Tibial nerve (tissue), 3 donors: ENCODE measurements at regions not wholly inside any gene's neighbourhood (a gene's known extent, or its start where the extent isn't known, plus 50 kb on each side); places are given as distances from the start of the nearest gene placed in this dataset.

ENCODE experiments used
- POLR2A ChIP-seq, 2 donors: fragments of 450-650 bp; IDR thresholded peaks; one replicate each; pipeline ENCODE4 v1.6.1; 2017; ENCODE audit warnings: antibody characterized with exemption in 2 of 2, mild to moderate bottlenecking in 2 of 2, moderate library complexity in 2 of 2
- TF ChIP-seq, protein P1 (sequence below), 5 experiments: fragments of 200-600 bp in 3 of 5; fragments of 450-650 bp in 2 of 5; sonication (generic) in 3 of 5; IDR thresholded peaks; one replicate each; pipeline ENCODE4 v1.5.1; 2016 to 2019; ENCODE audit warnings: antibody characterized with exemption in 5 of 5, mild to moderate bottlenecking in 3 of 5, moderate library complexity in 2 of 5

DNA sequence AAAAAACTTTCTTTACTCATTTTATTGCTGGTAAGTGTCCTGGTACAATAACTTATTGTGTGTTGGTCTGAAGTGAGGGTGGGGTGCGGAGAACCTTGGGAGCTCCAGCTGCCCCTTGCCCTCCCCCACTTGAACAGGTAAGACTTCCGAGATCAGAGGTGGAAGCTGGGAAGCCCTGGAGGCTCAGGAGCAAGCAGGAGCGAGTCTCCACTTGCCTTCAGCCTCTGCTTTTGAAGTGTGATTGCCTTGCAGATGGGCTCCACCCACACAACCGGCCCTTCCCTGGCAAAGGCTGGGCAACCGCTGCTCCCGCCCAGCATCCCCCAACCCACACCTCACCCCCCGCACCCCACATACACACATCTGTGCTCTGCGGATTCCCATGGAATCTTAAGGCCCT lies 179.6 kb downstream of the TFAP2C start:
- TF ChIP-seq, protein P1, sequence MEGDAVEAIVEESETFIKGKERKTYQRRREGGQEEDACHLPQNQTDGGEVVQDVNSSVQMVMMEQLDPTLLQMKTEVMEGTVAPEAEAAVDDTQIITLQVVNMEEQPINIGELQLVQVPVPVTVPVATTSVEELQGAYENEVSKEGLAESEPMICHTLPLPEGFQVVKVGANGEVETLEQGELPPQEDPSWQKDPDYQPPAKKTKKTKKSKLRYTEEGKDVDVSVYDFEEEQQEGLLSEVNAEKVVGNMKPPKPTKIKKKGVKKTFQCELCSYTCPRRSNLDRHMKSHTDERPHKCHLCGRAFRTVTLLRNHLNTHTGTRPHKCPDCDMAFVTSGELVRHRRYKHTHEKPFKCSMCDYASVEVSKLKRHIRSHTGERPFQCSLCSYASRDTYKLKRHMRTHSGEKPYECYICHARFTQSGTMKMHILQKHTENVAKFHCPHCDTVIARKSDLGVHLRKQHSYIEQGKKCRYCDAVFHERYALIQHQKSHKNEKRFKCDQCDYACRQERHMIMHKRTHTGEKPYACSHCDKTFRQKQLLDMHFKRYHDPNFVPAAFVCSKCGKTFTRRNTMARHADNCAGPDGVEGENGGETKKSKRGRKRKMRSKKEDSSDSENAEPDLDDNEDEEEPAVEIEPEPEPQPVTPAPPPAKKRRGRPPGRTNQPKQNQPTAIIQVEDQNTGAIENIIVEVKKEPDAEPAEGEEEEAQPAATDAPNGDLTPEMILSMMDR (IDR thresholded peaks at IDR 0.05): no peak
- TF ChIP-seq POLR2A (IDR thresholded peaks at IDR 0.05): no peak
